H1 (cell line): ENCODE measurements at regions not wholly inside any gene's neighbourhood (a gene's known extent, or its start where the extent isn't known, plus 50 kb on each side); places are given as distances from the start of the nearest gene placed in this dataset.
A peak's percentile ranks its signal among the peaks of the same experiment; 100 is the strongest.

Experiments
- CTCF ChIA-PET: fragments of 300-600 bp; sonication (Branson Sonifier 250); formaldehyde crosslinking; loops from one replicate; lab custom pipeline; 2021; ENCODE audit not compliant: partially characterized antibody; lab: Charles Lee
- POLR2A ChIA-PET: fragments of 300-600 bp; sonication (Branson Sonifier 250); formaldehyde crosslinking; loops from one replicate; lab custom pipeline; 2021; ENCODE audit warnings: inconsistent platforms; ENCODE audit not compliant: partially characterized antibody; lab: Charles Lee
- DNase-seq, 2 experiments: peaks; one replicate each; pipeline versions ENCODE4 v3.0.0 to v3.0.0-alpha.2; 2010 to 2022; ENCODE audit warnings: low spot score in 2 of 2, low read depth in 1 of 2, mixed read lengths in 1 of 2
- FAIRE-seq: peaks from 2 replicates; lab custom pipeline; 2011; peaks lifted over from hg19 to GRCh38; lab: Jason Lieb, UNC
- H2AFZ ChIP-seq: 2 replicates; pipeline ENCODE4 v1.8.1; 2012; ENCODE audit warnings: low read length, inconsistent platforms
- H2AK5ac ChIP-seq: 2 replicates; pipeline ENCODE4 v1.6.1; 2013; ENCODE audit warnings: low read depth, low read length
- H2BK120ac ChIP-seq: replicated peaks from 2 replicates; pipeline ENCODE3; 2013; ENCODE audit warnings: low read depth, low read length, inconsistent platforms
- H2BK12ac ChIP-seq: 2 replicates; pipeline ENCODE4 v1.6.1; 2013; ENCODE audit warnings: low read depth, low read length
- H2BK15ac ChIP-seq: 2 replicates; pipeline ENCODE4 v1.6.1; 2013; ENCODE audit warnings: low read length
- H2BK20ac ChIP-seq: 2 replicates; pipeline ENCODE4 v1.6.1; 2013; ENCODE audit warnings: low read length
- H2BK5ac ChIP-seq: 2 replicates; pipeline ENCODE4 v1.6.1; 2013; ENCODE audit warnings: low read depth, low read length
- H3K14ac ChIP-seq: 2 replicates; pipeline ENCODE4 v1.6.1; 2013; ENCODE audit warnings: inconsistent platforms; ENCODE audit not compliant: insufficient read length
- H3K18ac ChIP-seq: 2 replicates; pipeline ENCODE4 v1.6.1; 2013; ENCODE audit warnings: low read length; ENCODE audit errors: extremely low read depth
- H3K23ac ChIP-seq: 2 replicates; pipeline ENCODE4 v1.6.1; 2013; ENCODE audit warnings: inconsistent platforms; ENCODE audit not compliant: insufficient read length
- H3K23me2 ChIP-seq: 2 replicates; pipeline ENCODE4 v1.6.1; 2013; ENCODE audit warnings: low read depth, low read length
- H3K27ac ChIP-seq: 2 replicates; pipeline ENCODE4 v1.6.1; 2011; ENCODE audit warnings: low read depth, low read length, inconsistent platforms
- H3K27me3 ChIP-seq, 4 experiments: replicated peaks in 1 of 4; 1 replicate in 1 of 4; 2 replicates in 3 of 4; pipeline versions ENCODE4 v1.6.1 to v1.8.1; 2011 to 2013; ENCODE audit warnings: low read length in 3 of 4, mild to moderate bottlenecking in 3 of 4, inconsistent platforms in 2 of 4, mixed read lengths in 2 of 4, moderate library complexity in 1 of 4; ENCODE audit not compliant: control insufficient read depth in 3 of 4, insufficient read depth in 3 of 4; ENCODE audit errors: extremely low read depth in 1 of 4
- H3K36me3 ChIP-seq, 4 experiments: 2 replicates each; pipeline versions ENCODE4 v1.6.1 to v1.8.1; 2011 to 2013; ENCODE audit warnings: mild to moderate bottlenecking in 4 of 4, low read length in 3 of 4, moderate library complexity in 2 of 4, control low read depth in 1 of 4, inconsistent platforms in 1 of 4; ENCODE audit not compliant: insufficient read depth in 4 of 4, control insufficient read depth in 2 of 4
- H3K4ac ChIP-seq: replicated peaks from 2 replicates; pipeline ENCODE3; 2013; ENCODE audit warnings: low read length, low read depth, mixed read lengths, inconsistent platforms; ENCODE audit not compliant: insufficient read length
- H3K4me1 ChIP-seq, 4 experiments: replicated peaks in 1 of 4; 1 replicate in 1 of 4; 2 replicates in 3 of 4; pipeline versions ENCODE4 v1.6.1 to v1.8.1; 2011 to 2013; ENCODE audit warnings: low read length in 3 of 4, inconsistent platforms in 2 of 4, mixed read lengths in 1 of 4; ENCODE audit not compliant: insufficient read depth in 4 of 4, control insufficient read depth in 3 of 4
- H3K4me2 ChIP-seq, 2 experiments: 2 replicates each; pipeline versions ENCODE4 v1.6.1 to v1.8.1; 2011 to 2013; ENCODE audit warnings: low read depth in 2 of 2, low read length in 2 of 2, control low read depth in 1 of 2, inconsistent platforms in 1 of 2, mild to moderate bottlenecking in 1 of 2; ENCODE audit not compliant: insufficient read depth in 1 of 2
- H3K4me3 ChIP-seq, 4 experiments: fragments of 200-600, 300-600 bp in 1 of 4; sonication (generic), shearing (Covaris generic), sonication (Bioruptor Twin) in 1 of 4; 2 replicates each; pipeline versions ENCODE4 v1.5.1 to v1.8.1; 2011 to 2016; ENCODE audit warnings: low read length in 4 of 4, low read depth in 3 of 4, control low read depth in 2 of 4, inconsistent platforms in 2 of 4, mild to moderate bottlenecking in 2 of 4, mixed read lengths in 1 of 4, moderate library complexity in 1 of 4; ENCODE audit not compliant: insufficient read depth in 2 of 4; ENCODE audit errors: extremely low read depth in 1 of 4
- H3K56ac ChIP-seq: replicated peaks from 2 replicates; pipeline ENCODE3; 2013; ENCODE audit warnings: low read depth, mild to moderate bottlenecking, mixed read lengths, low read length, inconsistent platforms; ENCODE audit not compliant: insufficient read length
- H3K79me1 ChIP-seq: 2 replicates; pipeline ENCODE4 v1.6.1; 2013; ENCODE audit warnings: low read depth, low read length, control low read depth
- H3K79me2 ChIP-seq, 2 experiments: 2 replicates each; pipeline versions ENCODE4 v1.6.1 to v1.8.1; 2012 to 2013; ENCODE audit warnings: low read length in 2 of 2, mild to moderate bottlenecking in 2 of 2, inconsistent platforms in 1 of 2; ENCODE audit not compliant: insufficient read depth in 2 of 2, control insufficient read depth in 1 of 2
- H3K9ac ChIP-seq, 4 experiments: replicated peaks in 1 of 4; 1 replicate in 1 of 4; 2 replicates in 3 of 4; pipeline versions ENCODE4 v1.6.1 to v1.8.1; 2011 to 2013; ENCODE audit warnings: low read depth in 3 of 4, low read length in 3 of 4, control low read depth in 2 of 4, mild to moderate bottlenecking in 2 of 4, moderate library complexity in 2 of 4, inconsistent platforms in 1 of 4; ENCODE audit errors: extremely low read depth in 1 of 4
- H3K9me3 ChIP-seq, 2 experiments: 2 replicates each; pipeline versions ENCODE4 v1.6.1 to v1.8.1; 2012 to 2013; ENCODE audit warnings: mild to moderate bottlenecking in 2 of 2, moderate library complexity in 2 of 2, control low read depth in 1 of 2, inconsistent platforms in 1 of 2, low read depth in 1 of 2, low read length in 1 of 2, mixed read lengths in 1 of 2; ENCODE audit not compliant: insufficient read depth in 2 of 2
- H4K20me1 ChIP-seq, 2 experiments: replicated peaks in 1 of 2; 2 replicates each; pipeline versions ENCODE3 to v1.8.1; 2011 to 2013; ENCODE audit warnings: inconsistent platforms in 2 of 2, low read length in 2 of 2, mild to moderate bottlenecking in 1 of 2; ENCODE audit not compliant: insufficient read depth in 2 of 2, control insufficient read depth in 1 of 2
- H4K5ac ChIP-seq: 2 replicates; pipeline ENCODE4 v1.6.1; 2013; ENCODE audit warnings: low read length, low read depth, mixed read lengths, inconsistent platforms; ENCODE audit not compliant: insufficient read length
- H4K8ac ChIP-seq: 2 replicates; pipeline ENCODE4 v1.8.0; 2013; ENCODE audit warnings: mild to moderate bottlenecking, moderate library complexity, low read length, inconsistent platforms; ENCODE audit not compliant: insufficient read depth; ENCODE audit errors: extremely low read depth
- H4K91ac ChIP-seq: replicated peaks from 2 replicates; pipeline ENCODE3; 2013; ENCODE audit warnings: low read length, mixed read lengths, inconsistent platforms; ENCODE audit not compliant: insufficient read length
- BACH1 ChIP-seq: IDR thresholded peaks from 2 replicates; pipeline ENCODE4 v1.6.1; 2012; ENCODE audit warnings: low read length, improper control_type of control experiment
- CHD2 ChIP-seq: IDR thresholded peaks from 2 replicates; pipeline ENCODE4 v1.6.1; 2012; ENCODE audit warnings: low read length, improper control_type of control experiment
- CREB1 ChIP-seq: IDR thresholded peaks from 2 replicates; pipeline ENCODE4 v1.6.1; 2012; ENCODE audit warnings: inconsistent platforms
- HDAC2 ChIP-seq, 2 experiments: fragments of 300-600 bp in 1 of 2; sonication (generic) in 1 of 2; IDR thresholded peaks; 2 replicates each; pipeline ENCODE4 v1.6.1; 2011 to 2012; ENCODE audit warnings: low read depth in 2 of 2, low read length in 2 of 2, mild to moderate bottlenecking in 2 of 2, moderate library complexity in 2 of 2, borderline replicate concordance in 1 of 2, inconsistent platforms in 1 of 2
- JUN ChIP-seq: IDR thresholded peaks from 2 replicates; pipeline ENCODE4 v1.6.1; 2011; ENCODE audit warnings: low read depth, mild to moderate bottlenecking, improper control_type of control experiment, low read length
- KDM5A ChIP-seq: fragments of 200-600 bp; IDR thresholded peaks from 2 replicates; pipeline ENCODE4 v1.7.1; 2012; ENCODE audit warnings: mild to moderate bottlenecking, low read length, inconsistent platforms, mixed read lengths
- MAFK ChIP-seq: IDR thresholded peaks from 2 replicates; pipeline ENCODE4 v1.6.1; 2012; ENCODE audit warnings: low read depth, mild to moderate bottlenecking, improper control_type of control experiment, low read length
- SIRT6 ChIP-seq: IDR thresholded peaks from one replicate; pipeline ENCODE4 v1.7.1; 2012; ENCODE audit warnings: low read length, inconsistent platforms
- TEAD4 ChIP-seq: IDR thresholded peaks from 2 replicates; pipeline ENCODE4 v1.6.1; 2012; ENCODE audit warnings: low read depth, low read length, inconsistent platforms, mixed read lengths
- WGBS, 2 experiments: shearing (Covaris generic) in 1 of 2; methylation state at CpG; one replicate each; pipeline versions ENCODE4 v1.1.6 to v1.1.7; 2013 to 2015; ENCODE audit warnings: low lambda C conversion rate in 2 of 2, mixed read lengths in 2 of 2, inconsistent platforms in 1 of 2, low coverage in 1 of 2, missing lambda C conversion rate in 1 of 2; ENCODE audit not compliant: insufficient replicate concordance in 2 of 2, insufficient coverage in 1 of 2, insufficient read length in 1 of 2; ENCODE audit errors: extremely low coverage in 1 of 2, missing lambda C conversion rate in 1 of 2; 5-methylcytosine and 5-hydroxymethylcytosine counted together
- TF ChIP-seq, protein P1 (sequence below), 3 experiments: IDR thresholded peaks; 1 replicate in 2 of 3; 2 replicates in 1 of 3; pipeline versions ENCODE4 v1.5.1 to v1.6.1; 2011; ENCODE audit warnings: low read length in 3 of 3, mild to moderate bottlenecking in 3 of 3, inconsistent platforms in 2 of 3, low read depth in 1 of 3, moderate library complexity in 1 of 3; ENCODE audit not compliant: insufficient read depth in 1 of 3; ENCODE audit errors: control extremely low read depth in 1 of 3

DNA sequence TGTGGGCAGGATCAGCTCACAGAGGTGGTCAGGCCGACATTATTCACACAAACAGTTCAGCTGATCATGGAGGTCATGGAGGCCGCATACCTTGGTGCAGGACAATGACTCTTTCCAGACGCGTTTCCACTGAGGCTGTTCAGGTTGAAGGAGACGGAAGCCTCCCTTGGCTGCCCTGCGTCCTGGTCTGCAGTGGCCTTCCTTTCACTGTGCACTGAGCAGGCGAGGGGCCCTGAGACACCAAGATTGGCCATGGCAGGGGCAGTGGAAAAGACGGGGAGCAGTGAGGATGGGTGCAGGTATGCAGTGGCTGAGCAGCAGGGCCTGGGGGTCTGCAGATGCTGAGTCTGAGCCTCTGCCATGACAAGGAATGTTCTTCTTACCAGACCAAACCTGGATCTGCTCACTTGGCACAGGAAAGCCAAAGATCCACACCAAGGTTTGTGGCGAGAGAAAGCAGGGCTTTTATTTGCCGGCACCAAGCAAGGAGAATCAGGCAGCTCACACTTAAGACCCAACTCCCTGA, 263.3 kb downstream of the GLRX3 start:
- H3K23me2 ChIP-seq = no peaks in the 10 kb centered on the region
- FAIRE-seq (no peak), DNase-seq (no peak)
- peak overlapping the region; percentile 95 for H2BK20ac ChIP-seq
- H3K79me2 ChIP-seq = no peaks in the 10 kb centered on the region
- ChIA-PET CTCF (interaction anchor here (1.0 kb wide), 1 partner anchor 20 kb away, joined by 3 read pairs; no protein-coding TSS in a partner anchor), POLR2A (no interaction called here)
- no peak overlapping the region for H4K5ac ChIP-seq
- H2BK120ac ChIP-seq = peak overlapping the region; percentile 29
- peaks cover 4 to 7% of the 10 kb centered on the region in 2 experiments for H3K9me3 ChIP-seq
- no peak overlapping the region for H2AFZ ChIP-seq
- no peak overlapping the region for H3K56ac ChIP-seq
- TF ChIP-seq, protein P1, sequence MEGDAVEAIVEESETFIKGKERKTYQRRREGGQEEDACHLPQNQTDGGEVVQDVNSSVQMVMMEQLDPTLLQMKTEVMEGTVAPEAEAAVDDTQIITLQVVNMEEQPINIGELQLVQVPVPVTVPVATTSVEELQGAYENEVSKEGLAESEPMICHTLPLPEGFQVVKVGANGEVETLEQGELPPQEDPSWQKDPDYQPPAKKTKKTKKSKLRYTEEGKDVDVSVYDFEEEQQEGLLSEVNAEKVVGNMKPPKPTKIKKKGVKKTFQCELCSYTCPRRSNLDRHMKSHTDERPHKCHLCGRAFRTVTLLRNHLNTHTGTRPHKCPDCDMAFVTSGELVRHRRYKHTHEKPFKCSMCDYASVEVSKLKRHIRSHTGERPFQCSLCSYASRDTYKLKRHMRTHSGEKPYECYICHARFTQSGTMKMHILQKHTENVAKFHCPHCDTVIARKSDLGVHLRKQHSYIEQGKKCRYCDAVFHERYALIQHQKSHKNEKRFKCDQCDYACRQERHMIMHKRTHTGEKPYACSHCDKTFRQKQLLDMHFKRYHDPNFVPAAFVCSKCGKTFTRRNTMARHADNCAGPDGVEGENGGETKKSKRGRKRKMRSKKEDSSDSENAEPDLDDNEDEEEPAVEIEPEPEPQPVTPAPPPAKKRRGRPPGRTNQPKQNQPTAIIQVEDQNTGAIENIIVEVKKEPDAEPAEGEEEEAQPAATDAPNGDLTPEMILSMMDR (IDR thresholded peaks at IDR 0.05; ENCODE audit: control extremely low read depth in 1 of 3, insufficient read depth in 1 of 3, low read depth in 1 of 3, low read length in 3 of 3) = no peak
- no peak for TF ChIP-seq TEAD4
- TF ChIP-seq SIRT6 = no peak
- TF ChIP-seq KDM5A = no peak
- no peak for TF ChIP-seq BACH1
- no peak for TF ChIP-seq HDAC2 (IDR thresholded peaks at IDR 0.05; ENCODE audit: borderline replicate concordance in 1 of 2, low read depth in 2 of 2, low read length in 2 of 2)
- no peak for TF ChIP-seq CREB1
- no peak for TF ChIP-seq CHD2
- TF ChIP-seq JUN = no peak
- no peak for TF ChIP-seq MAFK
- H2BK12ac ChIP-seq = peak overlapping the region; percentile 72; the same call in 1 of the 2 replicates
- H2AK5ac ChIP-seq = no peak overlapping the region
- H3K4me3 ChIP-seq = no peak overlapping the region
- peaks cover 0 to under 1% (median 0%) of the 10 kb centered on the region in 4 experiments; a peak in 1 of 8 replicates for H3K36me3 ChIP-seq
- H3K23ac ChIP-seq = no peak overlapping the region
- H3K18ac ChIP-seq = peak overlapping the region; percentile 5; the same call in 1 of the 2 replicates
- H3K14ac ChIP-seq = no peak overlapping the region
- H3K27ac ChIP-seq = no peak overlapping the region
- H3K4me1 ChIP-seq = peaks cover 0 to 14% (median 8%) of the 10 kb centered on the region in 4 experiments; a peak in 5 of 7 replicates
- H3K27me3 ChIP-seq = no peaks in the 10 kb centered on the region; a peak in 3 of 7 replicates
- H3K79me1 ChIP-seq = no peaks in the 10 kb centered on the region
- H4K91ac ChIP-seq = peak overlapping the region; percentile 45
- no peak overlapping the region for H4K8ac ChIP-seq
- 0 out of 2 replicates have a peak overlapping the region, but pooled peaks have one; percentile 37 for H2BK15ac ChIP-seq
- H3K9ac ChIP-seq = no peak overlapping the region
- peak overlapping the region; percentile 20; the same call in 1 of the 2 replicates for H2BK5ac ChIP-seq
- H3K4me2 ChIP-seq = no peak overlapping the region
- 90% methylated on average over 9 of the region's 10 CpGs; no CpG with 5 or more reads in 1 of the 2 experiments for WGBS, 2 experiments
- H4K20me1 ChIP-seq = no peaks in the 10 kb centered on the region
- no peak overlapping the region for H3K4ac ChIP-seq
